Colonic mucosa (tissue), 4 donors: ENCODE measurements at regions not wholly inside any gene's neighbourhood (a gene's known extent, or its start where the extent isn't known, plus 50 kb on each side); places are given as distances from the start of the nearest gene placed in this dataset.

Experiments used
- DNase-seq: peaks from one replicate; pipeline ENCODE4 v3.0.0-alpha.2; 2020
- H3K27ac ChIP-seq: fragments of 200-600 bp; one replicate; pipeline ENCODE4 v1.8.0; 2021
- H3K27me3 ChIP-seq: fragments of 200-600 bp; one replicate; pipeline ENCODE4 v1.8.0; 2021
- H3K36me3 ChIP-seq: fragments of 200-600 bp; one replicate; pipeline ENCODE4 v1.8.0; 2021
- H3K4me1 ChIP-seq: fragments of 200-600 bp; one replicate; pipeline ENCODE4 v1.8.0; 2021; ENCODE audit warnings: mild to moderate bottlenecking
- H3K4me3 ChIP-seq: fragments of 200-600 bp; one replicate; pipeline ENCODE4 v1.8.0; 2021
- H3K9ac ChIP-seq, 2 donors: one replicate each; pipeline ENCODE4 v1.7.0; 2013; ENCODE audit warnings: control low read depth in 2 of 2, low read depth in 2 of 2, low read length in 2 of 2
- H3K9me3 ChIP-seq: fragments of 200-600 bp; one replicate; pipeline ENCODE4 v1.8.0; 2021
- intact Hi-C: fragments of 100-400 bp; cut with DNase I; formaldehyde crosslinking; loops from one replicate; pipeline ENCODE4 v1.14.1; 2022
- TF ChIP-seq, protein P1 (sequence below): fragments of 200-600 bp; IDR thresholded peaks from one replicate; pipeline ENCODE4 v1.8.0; 2022; ENCODE audit warnings: antibody characterized with exemption, mild to moderate bottlenecking
- donor health status: healthy.
- donor health status: DM: no; HTN: no; CAD: no.
- donor health status: DM: no; HTN: no; CAD: no.

DNA sequence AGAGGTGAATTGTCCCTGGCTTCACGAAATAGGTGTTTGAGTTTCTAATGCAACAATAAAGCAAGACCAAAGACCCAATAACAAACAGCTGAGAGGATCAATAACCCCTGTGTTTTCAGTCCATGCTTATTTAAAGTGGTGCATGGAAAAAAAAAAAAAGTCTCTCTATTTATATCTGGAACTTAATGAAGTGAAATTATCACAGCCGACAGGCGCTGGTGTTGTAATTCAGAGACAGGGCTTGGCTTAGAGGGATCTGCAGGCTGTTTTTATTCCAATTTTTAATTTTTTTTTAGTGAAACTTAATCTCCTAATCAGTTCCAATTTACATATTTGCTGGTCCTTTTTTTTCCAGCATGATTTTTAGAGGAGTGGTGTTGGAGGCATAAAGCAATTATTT lies 858.2 kb upstream of the SOX9 start:
- Histone ChIP-seq H3K36me3 (no peaks in the 10 kb centered on the region), H3K27me3 (no peaks in the 10 kb centered on the region), H3K9ac (no peak overlapping the region), H3K4me1 (no peaks in the 10 kb centered on the region), H3K4me3 (no peak overlapping the region), H3K9me3 (no peaks in the 10 kb centered on the region), H3K27ac (no peak overlapping the region)
- TF ChIP-seq, protein P1, sequence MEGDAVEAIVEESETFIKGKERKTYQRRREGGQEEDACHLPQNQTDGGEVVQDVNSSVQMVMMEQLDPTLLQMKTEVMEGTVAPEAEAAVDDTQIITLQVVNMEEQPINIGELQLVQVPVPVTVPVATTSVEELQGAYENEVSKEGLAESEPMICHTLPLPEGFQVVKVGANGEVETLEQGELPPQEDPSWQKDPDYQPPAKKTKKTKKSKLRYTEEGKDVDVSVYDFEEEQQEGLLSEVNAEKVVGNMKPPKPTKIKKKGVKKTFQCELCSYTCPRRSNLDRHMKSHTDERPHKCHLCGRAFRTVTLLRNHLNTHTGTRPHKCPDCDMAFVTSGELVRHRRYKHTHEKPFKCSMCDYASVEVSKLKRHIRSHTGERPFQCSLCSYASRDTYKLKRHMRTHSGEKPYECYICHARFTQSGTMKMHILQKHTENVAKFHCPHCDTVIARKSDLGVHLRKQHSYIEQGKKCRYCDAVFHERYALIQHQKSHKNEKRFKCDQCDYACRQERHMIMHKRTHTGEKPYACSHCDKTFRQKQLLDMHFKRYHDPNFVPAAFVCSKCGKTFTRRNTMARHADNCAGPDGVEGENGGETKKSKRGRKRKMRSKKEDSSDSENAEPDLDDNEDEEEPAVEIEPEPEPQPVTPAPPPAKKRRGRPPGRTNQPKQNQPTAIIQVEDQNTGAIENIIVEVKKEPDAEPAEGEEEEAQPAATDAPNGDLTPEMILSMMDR: no peak
- intact Hi-C loops: no loop called here
- no peak for DNase-seq

DNA sequence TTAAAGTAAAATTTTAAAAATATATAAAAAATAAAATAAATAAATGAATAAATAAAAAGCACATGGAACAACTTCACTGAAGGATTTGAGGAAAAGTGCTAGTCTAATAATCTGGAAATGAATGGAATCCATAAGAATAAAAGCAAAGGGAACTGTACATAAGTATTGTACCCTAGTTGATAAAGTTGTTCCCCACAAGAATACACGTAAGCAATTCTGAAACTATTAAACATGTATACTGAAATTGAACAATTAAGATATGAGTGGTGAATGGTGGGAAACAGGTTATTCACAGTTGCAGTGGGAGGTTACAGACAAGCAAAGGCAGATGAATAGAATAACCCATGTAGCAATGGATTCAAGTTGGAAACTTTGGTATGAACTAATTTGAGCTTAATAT lies 853.2 kb upstream of the SOX9 start:
- Histone ChIP-seq H3K4me3 (no peak overlapping the region), H3K9ac (no peak overlapping the region), H3K27ac (no peak overlapping the region), H3K4me1 (no peaks in the 10 kb centered on the region), H3K36me3 (no peaks in the 10 kb centered on the region), H3K27me3 (no peaks in the 10 kb centered on the region), H3K9me3 (no peaks in the 10 kb centered on the region)
- TF ChIP-seq, protein P1: no peak
- DNase-seq: no peak
- intact Hi-C loops: no loop called here

DNA sequence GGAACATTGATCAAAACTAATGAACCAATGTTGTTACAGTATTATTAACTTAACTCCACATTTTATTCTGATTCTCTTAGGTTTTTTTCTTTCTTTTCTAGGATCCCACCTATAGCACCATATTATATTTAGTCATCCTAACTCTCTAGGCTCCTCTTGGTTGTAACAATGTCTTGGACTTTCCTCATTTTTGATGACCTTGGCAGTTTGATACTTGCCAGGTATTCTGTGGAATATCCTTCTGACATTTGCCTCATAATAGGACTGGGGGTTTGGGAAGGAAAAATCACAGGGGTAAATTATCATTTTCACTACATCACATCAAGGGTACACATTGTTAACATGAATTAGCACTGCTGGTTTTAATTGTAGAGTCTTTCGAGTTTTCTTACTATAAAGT lies 851.6 kb upstream of the SOX9 start:
- TF ChIP-seq, protein P1: no peak
- Histone ChIP-seq H3K9ac (no peak overlapping the region), H3K9me3 (no peaks in the 10 kb centered on the region), H3K27me3 (no peaks in the 10 kb centered on the region), H3K27ac (no peak overlapping the region), H3K4me3 (no peak overlapping the region), H3K36me3 (no peaks in the 10 kb centered on the region), H3K4me1 (no peaks in the 10 kb centered on the region)
- DNase-seq: no peak
- intact Hi-C loops: no loop called here

- TF ChIP-seq, protein P1: no peak
- no peak overlapping the region for H3K9ac ChIP-seq
- no peak overlapping the region for H3K4me3 ChIP-seq
- H3K27me3 ChIP-seq: no peaks in the 10 kb centered on the region
- no peak overlapping the region for H3K27ac ChIP-seq
- no peaks in the 10 kb centered on the region for H3K36me3 ChIP-seq
- H3K4me1 ChIP-seq: no peaks in the 10 kb centered on the region
- intact Hi-C loops: no loop called here
- H3K9me3 ChIP-seq: no peaks in the 10 kb centered on the region
- DNase-seq: no peak
Observed at GRCh38 chr17:71273441-71273840, 847.4 kb upstream of the SOX9 start.

DNA sequence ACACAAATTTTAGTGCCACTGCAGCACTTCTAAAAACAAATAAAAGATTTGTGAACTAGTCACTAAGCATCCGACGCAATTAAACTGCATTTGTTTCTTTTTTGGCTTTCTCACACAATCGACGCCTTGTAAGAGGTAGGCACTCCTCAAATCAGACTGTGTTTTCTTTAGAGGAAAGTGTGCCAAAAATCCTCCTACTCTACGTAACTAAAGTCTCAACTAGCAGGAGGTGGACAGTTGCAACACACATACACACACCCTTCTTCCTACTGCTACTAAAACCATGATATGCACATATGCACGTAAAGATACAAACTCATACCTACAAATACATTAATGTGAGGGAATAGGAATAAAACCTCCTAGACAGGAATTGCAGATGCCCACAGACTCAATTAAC lies 844.7 kb upstream of the SOX9 start:
- no peak overlapping the region for H3K9ac ChIP-seq
- no peaks in the 10 kb centered on the region for H3K36me3 ChIP-seq
- no peaks in the 10 kb centered on the region for H3K27me3 ChIP-seq
- no peaks in the 10 kb centered on the region for H3K4me1 ChIP-seq
- TF ChIP-seq, protein P1: no peak
- intact Hi-C loops: no loop called here
- H3K27ac ChIP-seq: no peak overlapping the region
- no peak for DNase-seq
- H3K4me3 ChIP-seq: no peak overlapping the region
- H3K9me3 ChIP-seq: no peaks in the 10 kb centered on the region

DNA sequence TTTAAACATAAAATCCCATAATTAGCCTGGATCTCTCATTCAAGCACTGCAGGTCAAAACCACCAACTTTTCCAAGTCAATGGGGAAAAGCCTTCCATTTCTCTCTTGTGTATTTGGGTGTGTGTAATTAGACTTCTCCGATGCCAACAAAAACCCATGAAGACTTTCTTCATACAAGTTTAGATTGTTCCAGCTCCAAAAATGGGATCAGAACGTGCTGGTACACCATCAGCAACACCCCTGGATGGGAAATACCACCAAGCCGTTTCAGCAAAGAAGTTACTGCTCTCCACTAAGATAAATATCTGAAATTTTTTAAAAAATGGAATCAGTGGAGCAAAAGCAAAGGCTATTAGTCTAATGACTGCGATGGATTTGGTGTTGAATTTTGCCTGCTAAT lies 837.3 kb upstream of the SOX9 start:
- Histone ChIP-seq H3K27ac (no peak overlapping the region), H3K9ac (no peak overlapping the region), H3K4me3 (no peak overlapping the region), H3K36me3 (no peaks in the 10 kb centered on the region), H3K9me3 (no peaks in the 10 kb centered on the region), H3K4me1 (no peaks in the 10 kb centered on the region), H3K27me3 (no peaks in the 10 kb centered on the region)
- TF ChIP-seq, protein P1: no peak
- DNase-seq: no peak
- intact Hi-C loops: no loop called here
